Ascending aorta (tissue), 2 donors: ENCODE measurements at regions not wholly inside any gene's neighbourhood (a gene's known extent, or its start where the extent isn't known, plus 50 kb on each side); places are given as distances from the start of the nearest gene placed in this dataset.

Experiments used
- DNase-seq, 2 donors: peaks; one replicate each; pipeline ENCODE4 v3.0.0-alpha.2; 2019; ENCODE audit warnings: low spot score in 2 of 2
- H3K27ac ChIP-seq, 2 donors: fragments of 200-600 bp; sonication (generic); one replicate each; pipeline ENCODE4 v1.5.1; 2016 to 2017; ENCODE audit warnings: mild to moderate bottlenecking in 1 of 2
- H3K27me3 ChIP-seq: fragments of 200-600 bp; sonication (generic); one replicate; pipeline ENCODE4 v1.5.1; 2017
- H3K36me3 ChIP-seq, 2 donors: fragments of 200-600 bp; sonication (generic); one replicate each; pipeline ENCODE4 v1.5.1; 2016
- H3K4me1 ChIP-seq, 2 donors: fragments of 200-600 bp; sonication (generic); one replicate each; pipeline ENCODE4 v1.5.1; 2016 to 2017; ENCODE audit warnings: mild to moderate bottlenecking in 1 of 2
- H3K4me3 ChIP-seq, 2 donors: fragments of 200-600 bp; sonication (generic); one replicate each; pipeline ENCODE4 v1.5.1; 2016 to 2017; ENCODE audit warnings: mild to moderate bottlenecking in 1 of 2
- H3K9me3 ChIP-seq, 2 donors: fragments of 200-600 bp; sonication (generic); one replicate each; pipeline ENCODE4 v1.5.1; 2016
- intact Hi-C: fragments of 100-400 bp; cut with DNase I; formaldehyde crosslinking; loops from one replicate; pipeline ENCODE4 v1.15.1; 2023
- TF ChIP-seq, protein P1 (sequence below), 3 experiments: fragments of 200-600 bp in 2 of 3; fragments of 450-650 bp in 1 of 3; sonication (generic) in 2 of 3; IDR thresholded peaks; one replicate each; pipeline ENCODE4 v1.5.1; 2016 to 2019; ENCODE audit warnings: antibody characterized with exemption in 3 of 3, mild to moderate bottlenecking in 1 of 3, moderate library complexity in 1 of 3

DNA sequence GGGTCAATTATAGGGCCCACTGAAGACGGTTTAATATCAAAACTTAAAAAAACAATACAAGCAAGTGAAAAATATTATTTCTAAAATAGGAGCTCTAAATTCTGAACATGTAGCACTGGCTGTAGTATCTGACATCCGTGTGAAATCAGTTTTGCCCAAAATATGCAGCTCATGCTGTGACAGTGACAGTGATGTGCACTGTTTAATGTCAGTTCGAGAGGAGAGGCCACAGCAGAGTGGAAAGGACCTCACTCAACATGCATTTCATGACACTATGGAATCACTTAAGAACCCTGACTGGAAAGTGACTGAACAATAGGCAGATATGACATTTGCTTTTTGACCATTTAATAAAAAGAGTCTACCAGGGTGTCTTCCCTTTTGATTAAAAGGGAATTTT, 397.0 kb downstream of the FRK start:
- intact Hi-C loops: no loop called here

DNA sequence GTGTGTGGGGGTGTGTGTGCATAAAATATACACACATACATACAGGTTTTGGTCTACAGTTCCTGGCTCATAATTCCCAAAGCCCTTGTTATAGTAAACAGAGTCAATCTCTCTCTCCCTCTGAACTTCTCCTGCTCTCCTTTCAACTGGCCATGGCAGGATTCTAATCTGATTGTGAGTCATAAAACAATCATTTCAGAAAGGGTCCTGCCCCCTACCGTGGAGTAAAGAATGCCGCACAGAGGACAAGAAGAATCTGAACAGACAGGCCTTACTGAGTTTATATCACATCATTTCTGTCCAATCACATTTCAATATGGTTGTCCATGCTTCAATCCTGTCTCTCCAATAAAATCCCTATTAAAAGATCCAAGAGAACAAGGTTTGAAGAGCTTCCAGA, 416.9 kb downstream of the FRK start:
- H3K27ac ChIP-seq: no peak overlapping the region
- intact Hi-C loops: no loop called here
- TF ChIP-seq, protein P1, sequence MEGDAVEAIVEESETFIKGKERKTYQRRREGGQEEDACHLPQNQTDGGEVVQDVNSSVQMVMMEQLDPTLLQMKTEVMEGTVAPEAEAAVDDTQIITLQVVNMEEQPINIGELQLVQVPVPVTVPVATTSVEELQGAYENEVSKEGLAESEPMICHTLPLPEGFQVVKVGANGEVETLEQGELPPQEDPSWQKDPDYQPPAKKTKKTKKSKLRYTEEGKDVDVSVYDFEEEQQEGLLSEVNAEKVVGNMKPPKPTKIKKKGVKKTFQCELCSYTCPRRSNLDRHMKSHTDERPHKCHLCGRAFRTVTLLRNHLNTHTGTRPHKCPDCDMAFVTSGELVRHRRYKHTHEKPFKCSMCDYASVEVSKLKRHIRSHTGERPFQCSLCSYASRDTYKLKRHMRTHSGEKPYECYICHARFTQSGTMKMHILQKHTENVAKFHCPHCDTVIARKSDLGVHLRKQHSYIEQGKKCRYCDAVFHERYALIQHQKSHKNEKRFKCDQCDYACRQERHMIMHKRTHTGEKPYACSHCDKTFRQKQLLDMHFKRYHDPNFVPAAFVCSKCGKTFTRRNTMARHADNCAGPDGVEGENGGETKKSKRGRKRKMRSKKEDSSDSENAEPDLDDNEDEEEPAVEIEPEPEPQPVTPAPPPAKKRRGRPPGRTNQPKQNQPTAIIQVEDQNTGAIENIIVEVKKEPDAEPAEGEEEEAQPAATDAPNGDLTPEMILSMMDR (IDR thresholded peaks at IDR 0.05): no peak

More for the DNA sequence above, 397.0 kb downstream of the FRK start:
- Histone ChIP-seq H3K4me1 (no peaks in the 10 kb centered on the region), H3K9me3 (no peaks in the 10 kb centered on the region), H3K27ac (no peak overlapping the region), H3K36me3 (no peaks in the 10 kb centered on the region), H3K4me3 (no peak overlapping the region), H3K27me3 (no peaks in the 10 kb centered on the region)
- TF ChIP-seq, protein P1 (IDR thresholded peaks at IDR 0.05): no peak
- no peak for DNase-seq

DNA sequence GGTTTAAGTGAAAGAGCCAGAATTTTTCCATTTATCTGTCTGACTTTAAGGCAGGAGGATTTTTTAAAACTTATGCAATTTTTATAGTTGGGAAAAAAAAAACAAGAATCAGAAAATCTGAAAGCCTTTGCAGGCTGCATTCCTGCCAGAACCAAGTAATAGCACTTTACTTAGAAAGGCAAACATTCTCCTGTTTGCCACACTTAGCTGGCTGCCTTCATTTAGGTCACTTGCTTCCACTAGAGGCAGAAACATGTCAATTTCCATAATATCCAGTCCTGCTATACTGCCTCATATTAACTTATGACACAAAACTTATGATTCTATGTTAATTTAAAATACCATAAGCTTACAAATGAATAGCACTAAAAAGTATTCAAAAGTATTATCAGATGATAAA, 425.8 kb downstream of the FRK start:
- Histone ChIP-seq H3K4me3 (no peak overlapping the region), H3K36me3 (no peaks in the 10 kb centered on the region), H3K9me3 (no peaks in the 10 kb centered on the region), H3K27me3 (no peaks in the 10 kb centered on the region), H3K27ac (no peak overlapping the region), H3K4me1 (no peaks in the 10 kb centered on the region)
- DNase-seq: no peak
- intact Hi-C loops: no loop called here
- TF ChIP-seq, protein P1 (IDR thresholded peaks at IDR 0.05): no peak

More for the DNA sequence above, 416.9 kb downstream of the FRK start:
- H3K9me3 ChIP-seq: no peaks in the 10 kb centered on the region
- no peaks in the 10 kb centered on the region for H3K27me3 ChIP-seq
- H3K4me1 ChIP-seq: no peaks in the 10 kb centered on the region
- no peak overlapping the region for H3K4me3 ChIP-seq
- DNase-seq: no peak
- no peaks in the 10 kb centered on the region for H3K36me3 ChIP-seq

DNA sequence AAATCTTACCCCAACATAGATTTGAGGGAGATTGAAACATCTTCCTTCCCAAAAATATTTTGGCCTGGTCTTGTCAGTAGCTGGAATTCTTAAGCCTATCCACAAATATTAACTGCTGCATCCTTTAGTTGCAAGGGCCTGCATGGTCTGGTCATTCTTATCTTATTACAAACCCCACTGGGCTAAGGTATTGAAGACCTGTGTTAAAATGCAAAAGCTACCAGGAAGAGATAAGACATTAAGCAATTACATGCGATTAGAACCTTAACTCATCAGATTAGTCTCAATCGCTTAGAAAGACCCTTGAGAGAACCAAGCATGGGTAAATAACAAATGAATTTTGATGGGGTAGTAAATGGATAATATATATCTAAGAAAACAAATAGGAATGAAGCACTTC, 426.6 kb downstream of the FRK start:
- H3K27ac ChIP-seq: no peak overlapping the region
- no peak overlapping the region for H3K4me3 ChIP-seq
- TF ChIP-seq, protein P1 (IDR thresholded peaks at IDR 0.05): no peak
- no peaks in the 10 kb centered on the region for H3K4me1 ChIP-seq
- H3K36me3 ChIP-seq: no peaks in the 10 kb centered on the region
- DNase-seq: no peak
- H3K27me3 ChIP-seq: no peaks in the 10 kb centered on the region
- no peaks in the 10 kb centered on the region for H3K9me3 ChIP-seq
- intact Hi-C loops: no loop called here

- DNase-seq: no peak
- Histone ChIP-seq H3K27ac (no peak overlapping the region), H3K4me3 (no peak overlapping the region), H3K27me3 (no peaks in the 10 kb centered on the region), H3K9me3 (no peaks in the 10 kb centered on the region), H3K36me3 (no peaks in the 10 kb centered on the region), H3K4me1 (no peaks in the 10 kb centered on the region)
- intact Hi-C loops: no loop called here
- TF ChIP-seq, protein P1 (IDR thresholded peaks at IDR 0.05): no peak
Measured at GRCh38 chr6:115631028-115631427, 429.7 kb downstream of the FRK start.

GRCh38 chr6:115630424-115631024, 430.2 kb downstream of the FRK start:
- intact Hi-C loops: no loop called here
- TF ChIP-seq, protein P1 (IDR thresholded peaks at IDR 0.05): no peak
- Histone ChIP-seq H3K27me3 (no peaks in the 10 kb centered on the region), H3K36me3 (no peaks in the 10 kb centered on the region), H3K4me3 (no peak overlapping the region), H3K4me1 (no peaks in the 10 kb centered on the region), H3K9me3 (no peaks in the 10 kb centered on the region), H3K27ac (no peak overlapping the region)
- no peak for DNase-seq
